OCI-LY7 (cell line): ENCODE measurements at regions not wholly inside any gene's neighbourhood (a gene's known extent, or its start where the extent isn't known, plus 50 kb on each side); places are given as distances from the start of the nearest gene placed in this dataset.

Experiments
- EZH2phosphoT487 ChIP-seq: fragments of 200-600 bp; sonication (generic); IDR thresholded peaks from 2 replicates; pipeline ENCODE4 v1.6.1; 2018; ENCODE audit warnings: low read depth, borderline replicate concordance, mild to moderate bottlenecking, mixed run types, antibody characterized with exemption, low read length, moderate library complexity, mixed read lengths
- TF ChIP-seq, protein P1 (sequence below): fragments of 200-600 bp; sonication (generic); conservative IDR thresholded peaks from 2 replicates; pipeline ENCODE4 v1.5.1; 2014; ENCODE audit warnings: mild to moderate bottlenecking, antibody characterized with exemption, low read length, moderate library complexity, mixed read lengths

- TF ChIP-seq, protein P1, sequence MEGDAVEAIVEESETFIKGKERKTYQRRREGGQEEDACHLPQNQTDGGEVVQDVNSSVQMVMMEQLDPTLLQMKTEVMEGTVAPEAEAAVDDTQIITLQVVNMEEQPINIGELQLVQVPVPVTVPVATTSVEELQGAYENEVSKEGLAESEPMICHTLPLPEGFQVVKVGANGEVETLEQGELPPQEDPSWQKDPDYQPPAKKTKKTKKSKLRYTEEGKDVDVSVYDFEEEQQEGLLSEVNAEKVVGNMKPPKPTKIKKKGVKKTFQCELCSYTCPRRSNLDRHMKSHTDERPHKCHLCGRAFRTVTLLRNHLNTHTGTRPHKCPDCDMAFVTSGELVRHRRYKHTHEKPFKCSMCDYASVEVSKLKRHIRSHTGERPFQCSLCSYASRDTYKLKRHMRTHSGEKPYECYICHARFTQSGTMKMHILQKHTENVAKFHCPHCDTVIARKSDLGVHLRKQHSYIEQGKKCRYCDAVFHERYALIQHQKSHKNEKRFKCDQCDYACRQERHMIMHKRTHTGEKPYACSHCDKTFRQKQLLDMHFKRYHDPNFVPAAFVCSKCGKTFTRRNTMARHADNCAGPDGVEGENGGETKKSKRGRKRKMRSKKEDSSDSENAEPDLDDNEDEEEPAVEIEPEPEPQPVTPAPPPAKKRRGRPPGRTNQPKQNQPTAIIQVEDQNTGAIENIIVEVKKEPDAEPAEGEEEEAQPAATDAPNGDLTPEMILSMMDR = no peak
- TF ChIP-seq EZH2phosphoT487 = no peak
Measured at GRCh38 chr6:113394216-113394615, 462.9 kb upstream of the MARCKS start.
